SK-N-MC (cell line): ENCODE measurements at regions not wholly inside any gene's neighbourhood (a gene's known extent, or its start where the extent isn't known, plus 50 kb on each side); places are given as distances from the start of the nearest gene placed in this dataset.

Experiments used
- DNase-seq: peaks from one replicate; pipeline ENCODE4 v3.0.0-alpha.2; 2011; ENCODE audit warnings: low read depth, low spot score
- H3K27ac ChIP-seq: fragments of 200-600 bp; sonication (generic); 2 replicates; pipeline ENCODE4 v1.5.1; 2016; ENCODE audit warnings: mixed run types
- H3K36me3 ChIP-seq: fragments of 200-600 bp; sonication (generic); 2 replicates; pipeline ENCODE4 v1.6.1; 2017; ENCODE audit warnings: antibody characterized with exemption, low read length, mixed read lengths; ENCODE audit not compliant: insufficient read depth
- H3K4me3 ChIP-seq: fragments of 200-600 bp; sonication (generic); 2 replicates; pipeline ENCODE4 v1.5.1; 2016
- H3K9ac ChIP-seq: fragments of 200-600 bp; sonication (generic); 2 replicates; pipeline ENCODE4 v1.8.0; 2017; ENCODE audit warnings: mixed run types, mixed read lengths; ENCODE audit not compliant: insufficient read length
- H3K9me3 ChIP-seq: fragments of 200-600 bp; sonication (generic); 2 replicates; pipeline ENCODE4 v1.6.1; 2017; ENCODE audit warnings: low read depth, mild to moderate bottlenecking, antibody characterized with exemption, low read length, moderate library complexity, mixed read lengths
- EZH2 ChIP-seq: fragments of 200-600 bp; sonication (generic); IDR thresholded peaks from one replicate; pipeline ENCODE4 v1.6.1; 2017; ENCODE audit warnings: antibody characterized with exemption
- FOXP2 ChIP-seq: optimal IDR thresholded peaks from 2 replicates; pipeline ENCODE3; 2011; ENCODE audit warnings: mild to moderate bottlenecking, moderate library complexity; ENCODE audit not compliant: insufficient read depth; ENCODE audit errors: extremely low read length, control extremely low read depth
- POLR2AphosphoS5 ChIP-seq: IDR thresholded peaks from 2 replicates; pipeline ENCODE4 v1.6.1; 2012; ENCODE audit warnings: mild to moderate bottlenecking, low read depth, low read length, borderline replicate concordance

GRCh38 chr12:68474467-68475204 lies 136.1 kb upstream of the RAP1B start:
- Histone ChIP-seq H3K4me3 (no peak overlapping the region), H3K27ac (peak overlapping the region; percentile 56), H3K9ac (no peak overlapping the region), H3K9me3 (no peaks in the 10 kb centered on the region), H3K36me3 (no peaks in the 10 kb centered on the region)
- DNase-seq = no peak
- TF ChIP-seq POLR2AphosphoS5 = no peak
- no peak for TF ChIP-seq FOXP2
- no peak for TF ChIP-seq EZH2

GRCh38 chr12:68476794-68477193 lies 133.9 kb upstream of the RAP1B start:
- no peak for DNase-seq
- no peak overlapping the region for H3K9ac ChIP-seq

GRCh38 chr12:68477261-68477772 lies 133.4 kb upstream of the RAP1B start:
- no peaks in the 10 kb centered on the region for H3K36me3 ChIP-seq
- H3K9ac ChIP-seq = no peak overlapping the region
- no peak for DNase-seq
- no peaks in the 10 kb centered on the region for H3K9me3 ChIP-seq
- H3K4me3 ChIP-seq = no peak overlapping the region
- TF ChIP-seq FOXP2 = no peak
- no peak for TF ChIP-seq EZH2
- TF ChIP-seq POLR2AphosphoS5 = no peak
- H3K27ac ChIP-seq = no peak overlapping the region

More at GRCh38 chr12:68476794-68477193, 133.9 kb upstream of the RAP1B start:
- Histone ChIP-seq H3K36me3 (no peaks in the 10 kb centered on the region), H3K27ac (no peak overlapping the region), H3K4me3 (no peak overlapping the region), H3K9me3 (no peaks in the 10 kb centered on the region)
- TF ChIP-seq FOXP2 (no peak), EZH2 (no peak), POLR2AphosphoS5 (no peak)

- Histone ChIP-seq H3K9me3 (no peaks in the 10 kb centered on the region), H3K9ac (no peak overlapping the region), H3K27ac (no peak overlapping the region), H3K36me3 (no peaks in the 10 kb centered on the region), H3K4me3 (no peak overlapping the region)
- DNase-seq = no peak
- TF ChIP-seq FOXP2 = no peak
- no peak for TF ChIP-seq POLR2AphosphoS5
- no peak for TF ChIP-seq EZH2
These were observed 132.8 kb upstream of the RAP1B start for GRCh38 chr12:68477906-68478305.

GRCh38 chr12:68478516-68479260 lies 132.0 kb upstream of the RAP1B start:
- DNase-seq = no peak
- no peak overlapping the region for H3K4me3 ChIP-seq
- no peaks in the 10 kb centered on the region for H3K36me3 ChIP-seq
- no peak for TF ChIP-seq POLR2AphosphoS5
- TF ChIP-seq EZH2 = no peak
- no peak for TF ChIP-seq FOXP2
- H3K9me3 ChIP-seq = no peaks in the 10 kb centered on the region
- H3K9ac ChIP-seq = no peak overlapping the region
- peak overlapping the region; percentile 83 for H3K27ac ChIP-seq

- DNase-seq = no peak
- Histone ChIP-seq H3K9ac (peak overlapping the region; percentile 34), H3K9me3 (no peaks in the 10 kb centered on the region)
These were observed 131.3 kb upstream of the RAP1B start for GRCh38 chr12:68479261-68479895.

GRCh38 chr12:68479896-68480291 lies 130.8 kb upstream of the RAP1B start:
- no peak for TF ChIP-seq EZH2
- no peak for DNase-seq

More at GRCh38 chr12:68479261-68479895, 131.3 kb upstream of the RAP1B start:
- no peaks in the 10 kb centered on the region for H3K36me3 ChIP-seq
- peak overlapping the region; percentile 83 for H3K27ac ChIP-seq
- TF ChIP-seq POLR2AphosphoS5 (no peak), EZH2 (no peak), FOXP2 (no peak)
- no peak overlapping the region for H3K4me3 ChIP-seq

GRCh38 chr12:68480526-68480925 lies 130.2 kb upstream of the RAP1B start:
- Histone ChIP-seq H3K4me3 (no peak overlapping the region), H3K9me3 (no peaks in the 10 kb centered on the region), H3K9ac (no peak overlapping the region), H3K27ac (no peak overlapping the region), H3K36me3 (no peaks in the 10 kb centered on the region)
- no peak for TF ChIP-seq FOXP2
- no peak for DNase-seq

More at GRCh38 chr12:68479896-68480291, 130.8 kb upstream of the RAP1B start:
- H3K36me3 ChIP-seq = no peaks in the 10 kb centered on the region
- H3K27ac ChIP-seq = peak overlapping the region; percentile 83; the same call in 1 of the 2 replicates
- no peak overlapping the region for H3K4me3 ChIP-seq
- no peaks in the 10 kb centered on the region for H3K9me3 ChIP-seq
- H3K9ac ChIP-seq = no peak overlapping the region
